T-helper 2 cell treated with Interferon-gamma antibody and Interleukin-4, amounts not matched to agents 5 μg/mL and 100 μg/mL, for 36 hours (primary cell): ENCODE measurements at regions not wholly inside any gene's neighbourhood (a gene's known extent, or its start where the extent isn't known, plus 50 kb on each side); places are given as distances from the start of the nearest gene placed in this dataset.
"Not testable (repeated sequence)": the region's sequence is repeated elsewhere in the genome, so short reads cannot be mapped to it uniquely, and the experiment has no call there.

Experiments used
- DNase-seq: peaks from one replicate; pipeline ENCODE4 v3.0.0; 2021; ENCODE audit warnings: low spot score
- H3K27ac Mint-ChIP-seq: one replicate; pipeline ENCODE4 v1.8.0; 2021; ENCODE audit warnings: mild to moderate bottlenecking, mixed read lengths
- H3K27me3 Mint-ChIP-seq: one replicate; pipeline ENCODE4 v1.8.0; 2021; ENCODE audit warnings: low read depth, mixed read lengths
- H3K36me3 Mint-ChIP-seq: one replicate; pipeline ENCODE4 v1.8.0; 2021; ENCODE audit warnings: low read depth, mixed read lengths
- H3K4me1 Mint-ChIP-seq: one replicate; pipeline ENCODE4 v1.8.0; 2021; ENCODE audit warnings: low read depth, mixed read lengths
- H3K4me3 Mint-ChIP-seq: one replicate; pipeline ENCODE4 v1.8.0; 2022; ENCODE audit warnings: mild to moderate bottlenecking, moderate library complexity, mixed read lengths
- H3K9me3 Mint-ChIP-seq: one replicate; pipeline ENCODE4 v1.8.0; 2021; ENCODE audit warnings: mixed read lengths

GRCh38 chr2:147420947-147421675 is 423.7 kb upstream of the ACVR2A start:
- H3K27me3 Mint-ChIP-seq, result peaks cover 21% of the 10 kb centered on the region
- no peaks in the 10 kb centered on the region for H3K9me3 Mint-ChIP-seq
- H3K4me3 Mint-ChIP-seq, result no peak overlapping the region
- no peaks in the 10 kb centered on the region for H3K36me3 Mint-ChIP-seq
- no peaks in the 10 kb centered on the region for H3K4me1 Mint-ChIP-seq
- no peak overlapping the region for H3K27ac Mint-ChIP-seq
- DNase-seq, result no peak

- Mint-ChIP-seq H3K27ac (no peak overlapping the region), H3K36me3 (no peaks in the 10 kb centered on the region), H3K4me3 (no peak overlapping the region), H3K4me1 (no peaks in the 10 kb centered on the region), H3K27me3 (peaks cover 18% of the 10 kb centered on the region), H3K9me3 (no peaks in the 10 kb centered on the region)
- DNase-seq, result no peak
Measured at GRCh38 chr2:147420517-147420916, 424.3 kb upstream of the ACVR2A start.

- H3K4me1 Mint-ChIP-seq, result peaks cover 6% of the 10 kb centered on the region
- peaks cover 18% of the 10 kb centered on the region for H3K27me3 Mint-ChIP-seq
- H3K27ac Mint-ChIP-seq, result no peak overlapping the region
- H3K9me3 Mint-ChIP-seq, result peaks cover 22% of the 10 kb centered on the region
- no peak overlapping the region for H3K4me3 Mint-ChIP-seq
- H3K36me3 Mint-ChIP-seq, result no peaks in the 10 kb centered on the region
- DNase-seq, result no peak
Measured at GRCh38 chr2:147416099-147416498, 428.7 kb upstream of the ACVR2A start.

- Mint-ChIP-seq H3K27me3 (peaks cover 20% of the 10 kb centered on the region), H3K9me3 (peaks cover 31% of the 10 kb centered on the region)
- not testable (repeated sequence) for H3K4me3 Mint-ChIP-seq, H3K27ac Mint-ChIP-seq, DNase-seq, H3K4me1 Mint-ChIP-seq, H3K36me3 Mint-ChIP-seq
Measured at GRCh38 chr2:147414656-147415055, 430.2 kb upstream of the ACVR2A start.

GRCh38 chr2:147408357-147408756 is 436.5 kb upstream of the ACVR2A start:
- peaks cover 15% of the 10 kb centered on the region for H3K27me3 Mint-ChIP-seq
- H3K9me3 Mint-ChIP-seq, result peaks cover 22% of the 10 kb centered on the region
- H3K27ac Mint-ChIP-seq, result no peak overlapping the region
- H3K4me1 Mint-ChIP-seq, result peaks cover 10% of the 10 kb centered on the region
- peaks cover 2% of the 10 kb centered on the region for H3K36me3 Mint-ChIP-seq
- DNase-seq, result no peak
- H3K4me3 Mint-ChIP-seq, result no peak overlapping the region

GRCh38 chr2:147405651-147406050 is 439.2 kb upstream of the ACVR2A start:
- H3K9me3 Mint-ChIP-seq, result peaks cover 9% of the 10 kb centered on the region
- H3K36me3 Mint-ChIP-seq, result peaks cover 2% of the 10 kb centered on the region
- H3K27ac Mint-ChIP-seq, result no peak overlapping the region
- H3K27me3 Mint-ChIP-seq, result peaks cover 22% of the 10 kb centered on the region
- H3K4me1 Mint-ChIP-seq, result peaks cover 10% of the 10 kb centered on the region
- H3K4me3 Mint-ChIP-seq, result no peak overlapping the region
- DNase-seq, result no peak

- no peak for DNase-seq
- Mint-ChIP-seq H3K27me3 (peaks cover 20% of the 10 kb centered on the region), H3K9me3 (no peaks in the 10 kb centered on the region), H3K36me3 (no peaks in the 10 kb centered on the region), H3K27ac (no peak overlapping the region), H3K4me3 (no peak overlapping the region), H3K4me1 (no peaks in the 10 kb centered on the region)
Measured at GRCh38 chr2:147398996-147399395, 445.8 kb upstream of the ACVR2A start.

- H3K27ac Mint-ChIP-seq, result no peak overlapping the region
- no peaks in the 10 kb centered on the region for H3K9me3 Mint-ChIP-seq
- no peaks in the 10 kb centered on the region for H3K4me1 Mint-ChIP-seq
- no peak for DNase-seq
- no peaks in the 10 kb centered on the region for H3K36me3 Mint-ChIP-seq
- peaks cover 20% of the 10 kb centered on the region for H3K27me3 Mint-ChIP-seq
- no peak overlapping the region for H3K4me3 Mint-ChIP-seq
Measured at GRCh38 chr2:147398301-147398700, 446.5 kb upstream of the ACVR2A start.

- Mint-ChIP-seq H3K4me1 (no peaks in the 10 kb centered on the region), H3K9me3 (no peaks in the 10 kb centered on the region), H3K27ac (no peak overlapping the region), H3K4me3 (no peak overlapping the region), H3K27me3 (peaks cover 19% of the 10 kb centered on the region), H3K36me3 (no peaks in the 10 kb centered on the region)
- DNase-seq, result no peak
Measured at GRCh38 chr2:147396890-147397289, 447.9 kb upstream of the ACVR2A start.

GRCh38 chr2:147394179-147394790 is 450.5 kb upstream of the ACVR2A start:
- no peak for DNase-seq
- Mint-ChIP-seq H3K36me3 (no peaks in the 10 kb centered on the region), H3K9me3 (no peaks in the 10 kb centered on the region), H3K4me3 (no peak overlapping the region), H3K27me3 (peaks cover 20% of the 10 kb centered on the region), H3K27ac (no peak overlapping the region), H3K4me1 (no peaks in the 10 kb centered on the region)

- Mint-ChIP-seq H3K9me3 (no peaks in the 10 kb centered on the region), H3K36me3 (no peaks in the 10 kb centered on the region), H3K4me3 (no peak overlapping the region), H3K27ac (no peak overlapping the region), H3K27me3 (peaks cover 24% of the 10 kb centered on the region), H3K4me1 (no peaks in the 10 kb centered on the region)
- DNase-seq, result no peak
Measured at GRCh38 chr2:147392180-147392579, 452.6 kb upstream of the ACVR2A start.

GRCh38 chr2:147390475-147390874 is 454.4 kb upstream of the ACVR2A start:
- Mint-ChIP-seq H3K27ac (no peak overlapping the region), H3K27me3 (peaks cover 27% of the 10 kb centered on the region)
- DNase-seq, result no peak

GRCh38 chr2:147389218-147389617 is 455.6 kb upstream of the ACVR2A start:
- no peaks in the 10 kb centered on the region for H3K9me3 Mint-ChIP-seq
- H3K27me3 Mint-ChIP-seq, result peaks cover 27% of the 10 kb centered on the region
- H3K4me1 Mint-ChIP-seq, result no peaks in the 10 kb centered on the region
- H3K36me3 Mint-ChIP-seq, result no peaks in the 10 kb centered on the region
- no peak overlapping the region for H3K4me3 Mint-ChIP-seq
- no peak for DNase-seq
- H3K27ac Mint-ChIP-seq, result no peak overlapping the region

More at GRCh38 chr2:147390475-147390874, 454.4 kb upstream of the ACVR2A start:
- H3K9me3 Mint-ChIP-seq, result no peaks in the 10 kb centered on the region
- H3K4me3 Mint-ChIP-seq, result no peak overlapping the region
- no peaks in the 10 kb centered on the region for H3K36me3 Mint-ChIP-seq
- no peaks in the 10 kb centered on the region for H3K4me1 Mint-ChIP-seq

- no peak overlapping the region for H3K4me3 Mint-ChIP-seq
- H3K9me3 Mint-ChIP-seq, result no peaks in the 10 kb centered on the region
- H3K27me3 Mint-ChIP-seq, result peaks cover 23% of the 10 kb centered on the region
- H3K4me1 Mint-ChIP-seq, result no peaks in the 10 kb centered on the region
- no peaks in the 10 kb centered on the region for H3K36me3 Mint-ChIP-seq
- no peak for DNase-seq
- H3K27ac Mint-ChIP-seq, result no peak overlapping the region
Measured at GRCh38 chr2:147388217-147388616, 456.6 kb upstream of the ACVR2A start.

- no peak overlapping the region for H3K4me3 Mint-ChIP-seq
- H3K36me3 Mint-ChIP-seq, result no peaks in the 10 kb centered on the region
- peaks cover 16% of the 10 kb centered on the region for H3K27me3 Mint-ChIP-seq
- H3K4me1 Mint-ChIP-seq, result no peaks in the 10 kb centered on the region
- no peak overlapping the region for H3K27ac Mint-ChIP-seq
- H3K9me3 Mint-ChIP-seq, result no peaks in the 10 kb centered on the region
- no peak for DNase-seq
Measured at GRCh38 chr2:147386284-147386683, 458.5 kb upstream of the ACVR2A start.
